HT-29 (cell line): ENCODE measurements at regions not wholly inside any gene's neighbourhood (a gene's known extent, or its start where the extent isn't known, plus 50 kb on each side); places are given as distances from the start of the nearest gene placed in this dataset.

Source experiments
- DNase-seq: peaks from one replicate; pipeline ENCODE4 v3.0.0-alpha.2; 2015; ENCODE audit warnings: low spot score

DNA sequence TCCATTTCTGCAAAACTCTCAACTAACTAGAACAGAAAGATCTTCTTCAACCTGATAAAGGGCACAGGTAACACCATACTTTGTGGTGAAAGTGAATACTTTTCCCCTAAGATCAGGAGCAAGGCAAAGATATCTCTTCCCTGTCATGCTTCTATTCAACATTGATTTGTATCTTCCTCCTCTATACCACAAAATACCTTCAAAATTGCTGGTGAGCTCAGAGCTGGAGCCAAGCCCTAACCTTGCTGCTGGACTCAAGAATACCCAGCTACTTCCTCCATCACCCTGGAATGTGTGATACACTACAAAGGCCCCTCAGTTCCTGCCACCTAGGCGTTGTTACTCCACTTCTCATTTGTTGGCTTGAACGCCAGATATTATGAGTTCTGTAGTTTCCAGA, 499.0 kb downstream of the ACTL7B start:
- no peak for DNase-seq

DNA sequence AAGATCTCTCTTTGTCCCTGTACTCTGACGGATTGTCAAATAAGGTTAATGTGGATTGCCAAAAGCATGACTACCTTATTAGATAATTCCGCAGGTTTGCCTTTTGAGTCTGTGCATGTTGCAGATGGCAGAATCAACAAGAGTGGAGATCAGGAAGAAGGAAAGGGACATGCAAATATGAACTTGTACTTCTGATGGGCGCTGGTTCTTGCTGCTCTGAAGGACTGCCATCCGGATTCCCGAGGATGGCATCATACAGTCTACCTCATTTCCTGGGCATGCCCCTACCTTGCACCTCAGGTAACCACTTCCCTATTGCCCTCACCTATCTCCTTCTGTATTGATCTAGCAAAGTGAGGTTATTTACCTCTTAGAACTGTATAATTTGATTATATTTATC, 504.2 kb downstream of the ACTL7B start:
- no peak for DNase-seq

DNA sequence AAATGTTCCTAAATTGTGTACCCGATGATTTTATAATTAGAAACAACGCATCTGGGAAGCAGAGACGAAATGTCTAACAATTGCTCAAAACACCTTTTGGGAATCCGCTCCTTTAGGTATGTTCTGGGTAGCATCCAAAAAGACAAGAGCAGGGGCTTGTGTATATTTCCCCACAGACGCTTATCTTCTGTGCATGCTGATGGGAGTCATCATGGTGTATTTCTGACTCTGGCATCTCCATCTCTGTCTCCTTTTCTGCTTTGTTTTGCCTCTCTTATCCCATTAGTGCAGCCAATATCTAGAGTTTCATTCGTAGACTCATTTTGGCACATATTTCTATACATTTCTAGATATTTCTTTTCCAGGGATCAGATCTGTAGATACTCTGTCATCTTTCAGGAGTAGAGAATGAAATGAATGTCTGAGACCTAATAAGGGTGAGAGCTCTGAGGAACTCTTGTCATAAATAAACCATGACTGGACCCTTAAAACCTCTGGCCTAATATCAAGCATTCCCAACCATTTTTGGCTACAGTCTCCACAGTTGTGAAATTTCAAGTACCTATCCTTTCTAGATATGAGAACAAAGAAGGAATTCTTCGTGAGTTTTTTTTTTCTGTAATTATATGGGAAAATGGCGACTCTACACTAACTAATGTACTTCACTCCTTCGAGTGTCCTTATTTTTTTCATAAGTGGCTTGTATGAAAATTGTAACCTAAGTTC, 508.2 kb downstream of the ACTL7B start:
- DNase-seq = no peak

- no peak for DNase-seq
Observed at GRCh38 chr9:108345826-108346225, 510.0 kb downstream of the ACTL7B start.

- DNase-seq = no peak
Observed at GRCh38 chr9:108339251-108339650, 516.5 kb downstream of the ACTL7B start.

DNA sequence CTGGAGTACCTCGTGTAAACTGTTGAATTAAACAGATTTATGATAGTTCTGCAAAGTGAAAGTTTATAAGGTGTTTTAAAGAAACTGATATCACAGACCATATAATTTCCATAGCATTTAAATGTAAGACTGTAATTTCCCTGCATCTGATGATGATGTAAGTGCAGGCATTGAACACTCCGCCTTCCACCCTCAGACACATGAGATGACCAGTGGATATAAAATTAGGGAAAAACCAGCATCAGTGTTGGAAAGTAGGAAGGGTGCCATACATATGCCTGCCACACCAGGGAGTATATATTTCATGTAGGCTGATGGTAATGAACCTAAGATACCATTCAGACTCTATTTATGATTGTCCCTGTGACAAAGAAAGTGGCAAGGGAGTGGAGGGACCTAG, 519.2 kb downstream of the ACTL7B start:
- no peak for DNase-seq

- no peak for DNase-seq
Observed at GRCh38 chr9:108333530-108333983, 522.2 kb downstream of the ACTL7B start.

GRCh38 chr9:108331596-108331995, 524.2 kb downstream of the ACTL7B start:
- no peak for DNase-seq

DNA sequence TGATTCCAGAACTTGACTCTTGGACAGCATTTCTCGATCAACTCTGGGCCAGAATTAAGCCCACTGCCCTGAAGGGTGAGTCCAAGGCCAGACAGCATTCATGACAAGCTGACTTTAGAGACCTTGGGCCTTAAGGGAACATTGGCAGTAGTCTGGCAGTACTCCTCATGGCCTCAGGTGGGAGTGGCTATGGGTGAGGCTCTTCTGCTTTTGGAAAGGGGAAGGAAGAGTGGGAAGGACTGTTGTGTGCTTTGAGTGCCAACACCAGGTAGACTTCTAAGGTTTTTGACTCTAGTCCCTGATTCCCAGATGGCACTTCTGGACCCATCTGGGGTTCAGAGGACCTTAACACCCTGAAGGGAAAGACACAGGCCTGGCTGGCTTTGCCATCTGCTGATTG, 530.4 kb downstream of the ACTL7B start:
- no peak for DNase-seq

DNA sequence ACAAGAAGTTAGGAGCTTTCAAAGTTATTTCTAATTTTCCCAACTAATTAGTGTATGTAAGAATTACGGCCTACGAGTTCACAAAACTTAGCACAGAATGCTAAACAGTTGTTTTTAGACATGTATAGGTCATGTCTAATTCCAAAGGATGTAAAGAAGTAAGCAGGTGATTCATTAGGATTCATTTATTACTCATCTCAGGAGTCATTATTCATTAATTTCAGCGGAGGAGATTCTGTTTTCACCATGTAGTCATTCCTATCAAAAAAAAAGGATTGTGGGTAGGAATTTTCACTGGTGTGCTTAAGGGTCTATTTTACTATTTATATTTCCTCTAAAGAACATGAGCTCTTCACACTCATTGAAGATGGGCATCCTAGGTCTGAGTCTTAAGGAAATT, 532.2 kb downstream of the ACTL7B start:
- no peak for DNase-seq

DNA sequence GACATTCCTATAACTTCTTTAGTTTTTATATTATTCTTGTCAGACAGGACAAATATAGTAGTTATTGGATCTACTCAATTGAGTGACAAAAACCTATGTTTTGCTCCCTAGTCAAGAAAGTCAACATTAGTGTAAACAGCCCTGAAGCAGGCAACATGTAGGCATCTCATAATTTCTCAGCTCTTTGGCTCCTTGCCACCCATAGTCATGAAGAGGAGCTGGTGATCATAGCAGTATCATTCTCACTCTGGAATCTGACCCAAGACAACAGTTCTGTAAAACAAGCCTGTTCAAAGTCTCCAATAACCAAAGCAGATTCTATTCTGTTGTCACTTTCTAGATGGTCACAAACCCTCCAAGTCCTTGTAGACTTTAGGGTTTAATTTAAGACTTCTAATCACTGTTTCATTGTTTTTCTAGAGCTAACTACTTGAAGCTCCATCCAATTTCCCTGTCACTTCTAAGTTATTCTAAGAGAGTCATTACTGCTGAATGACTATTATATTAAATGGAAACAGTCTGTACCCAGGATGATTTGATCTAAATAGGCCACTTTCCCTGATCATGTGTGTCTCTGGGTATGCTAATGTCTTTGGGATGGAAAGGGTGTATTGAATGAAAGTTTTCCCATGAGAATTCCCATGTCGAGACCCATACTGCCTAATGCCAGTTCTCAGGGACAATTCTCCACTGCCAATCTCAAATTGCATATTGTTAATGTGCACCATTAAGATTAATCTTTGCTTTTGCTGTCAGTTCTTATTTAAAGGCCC, 533.3 kb downstream of the ACTL7B start:
- no peak for DNase-seq

DNA sequence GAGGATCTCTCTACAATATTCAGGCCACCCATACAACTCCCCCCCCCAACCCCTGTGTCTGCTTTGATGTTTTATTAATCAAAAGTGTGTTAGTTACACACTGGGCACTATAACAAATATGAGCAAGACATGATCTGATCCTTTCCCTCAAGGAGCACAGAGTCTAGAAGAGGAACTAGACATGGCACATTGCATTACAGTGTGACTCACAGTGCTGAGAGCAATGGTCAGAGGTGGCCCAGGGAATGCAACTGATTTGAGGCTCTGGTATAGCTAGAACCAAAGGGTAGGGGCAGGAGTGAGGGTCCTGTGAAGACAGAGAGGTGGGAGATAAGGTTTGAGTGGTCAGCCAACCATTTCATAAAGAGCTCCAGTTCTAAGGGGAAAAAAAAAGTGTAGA, 539.2 kb downstream of the ACTL7B start:
- DNase-seq = no peak

DNA sequence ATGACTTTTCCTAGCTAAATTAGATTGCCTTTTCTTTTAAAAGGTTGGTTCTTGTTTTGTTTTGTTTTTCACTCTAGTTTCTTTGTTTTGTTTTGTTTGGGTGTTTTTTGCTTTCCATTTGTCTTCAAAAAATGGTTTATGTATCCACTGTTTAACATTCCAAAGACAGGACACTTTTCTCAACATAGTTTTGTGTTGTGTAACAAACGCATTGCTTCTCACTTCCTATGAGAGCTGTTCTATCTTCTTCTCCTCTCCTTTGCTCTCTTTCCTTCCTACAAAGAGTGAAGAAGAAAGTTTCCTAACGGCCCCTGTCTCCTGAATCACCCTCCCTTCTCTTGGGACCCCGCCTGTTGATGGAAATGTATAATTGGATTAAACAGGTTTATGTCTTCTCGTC, 539.7 kb downstream of the ACTL7B start:
- no peak for DNase-seq

- no peak for DNase-seq
Observed at GRCh38 chr9:108311745-108312144, 544.0 kb downstream of the ACTL7B start.

DNA sequence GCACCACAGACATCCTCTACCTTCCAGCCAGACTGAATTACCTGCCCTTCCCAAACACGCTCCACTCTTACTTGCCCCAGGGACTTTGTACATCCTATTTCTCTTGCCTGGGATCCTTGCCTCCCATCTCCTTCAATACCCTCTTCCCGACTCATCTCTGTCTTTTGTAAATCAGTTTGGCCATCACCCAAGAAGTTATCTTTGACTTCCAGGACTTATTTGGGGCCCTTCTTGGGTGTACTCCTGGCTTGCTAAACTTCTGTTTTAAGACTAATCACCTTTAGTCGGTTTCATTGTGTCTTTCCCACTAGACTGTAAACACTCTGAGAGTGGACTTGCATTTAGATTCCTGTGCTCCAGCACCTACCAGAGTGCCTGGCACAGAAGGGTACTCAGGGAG, 545.6 kb downstream of the ACTL7B start:
- no peak for DNase-seq

GRCh38 chr9:108300306-108301287, 555.2 kb downstream of the ACTL7B start:
- peak; percentile 2 for DNase-seq

- no peak for DNase-seq
Observed at GRCh38 chr9:108297073-108297472, 558.7 kb downstream of the ACTL7B start.

GRCh38 chr9:108296056-108296455, 559.7 kb downstream of the ACTL7B start:
- DNase-seq = no peak

DNA sequence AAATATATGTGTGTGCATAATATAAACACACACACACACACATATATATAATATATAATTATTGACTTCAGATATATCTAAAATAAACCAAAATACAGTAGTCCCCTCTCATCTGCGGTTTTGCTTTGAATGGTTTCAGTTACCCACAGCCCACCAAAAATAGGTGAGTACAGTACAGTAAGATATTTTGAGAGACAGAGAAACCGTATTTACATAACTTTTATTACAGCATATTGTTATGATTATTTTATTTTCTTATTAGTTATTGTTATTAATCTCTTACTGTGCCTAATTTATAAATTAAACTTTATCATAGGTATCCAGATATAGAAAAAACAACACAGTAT, 564.2 kb downstream of the ACTL7B start:
- DNase-seq = no peak

GRCh38 chr9:108290839-108291585, 564.8 kb downstream of the ACTL7B start:
- no peak for DNase-seq

- no peak for DNase-seq
Observed at GRCh38 chr9:108286638-108287206, 569.1 kb downstream of the ACTL7B start.
